ENCODE measurements at regions not wholly inside any gene's neighbourhood (a gene's known extent, or its start where the extent isn't known, plus 50 kb on each side); places are given as distances from the start of the nearest gene placed in this dataset.

DNA sequence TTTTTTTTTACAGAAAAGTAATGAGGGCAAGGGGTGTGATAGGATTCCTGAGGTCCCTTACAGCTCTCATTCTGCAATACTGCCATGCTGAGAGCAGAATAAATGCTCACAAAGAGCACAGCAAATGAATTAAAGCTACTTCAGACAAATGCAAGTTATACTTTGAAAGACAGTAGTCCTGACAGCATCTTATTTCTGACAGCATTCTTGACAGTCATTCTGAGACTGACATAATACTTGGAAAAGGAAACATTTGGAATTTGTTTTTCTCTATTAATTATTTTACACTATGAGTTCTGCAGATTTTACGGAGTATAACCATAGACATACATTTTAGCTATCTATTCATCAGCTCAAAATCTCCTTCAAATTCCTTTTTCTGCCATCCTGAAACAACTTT is 935.2 kb upstream of the FAM98A start:
- H3K4me3 ChIP-seq, result no peak overlapping the region
- H3F3A ChIP-seq (ENCODE audit: insufficient read depth, low read depth), result no peaks in the 10 kb centered on the region
- H3K27ac ChIP-seq, result no peak overlapping the region
- intact Hi-C loops (cut with micrococcal nuclease; ENCODE audit: unreplicated experiment), result no loop called here
- no peak overlapping the region for H2AFZ ChIP-seq
- no peak for TF ChIP-seq EZH2 (IDR thresholded peaks at IDR 0.05; ENCODE audit: low read depth)
- no peaks in the 10 kb centered on the region for H3K9me2 ChIP-seq (ENCODE audit: insufficient read depth)
- H3K9me3 ChIP-seq (ENCODE audit: insufficient read depth, low read depth), result no peaks in the 10 kb centered on the region
- no peak overlapping the region for H3K4me2 ChIP-seq
- BruUV-seq (replicated peaks), result no TSS peak
- no peaks in the 10 kb centered on the region for H3K36me3 ChIP-seq (ENCODE audit: low read depth)
- ChIA-PET POLR2A (ENCODE audit: unreplicated experiment) (no interaction called here), CTCF (no interaction called here)
- no peak for DNase-seq
- no peaks in the 10 kb centered on the region for H3K4me1 ChIP-seq (replicated peaks; ENCODE audit: insufficient read depth)
- no peaks in the 10 kb centered on the region for H3K27me3 ChIP-seq (ENCODE audit: insufficient read depth, low read depth)
- no peaks in the 10 kb centered on the region for H4K20me1 ChIP-seq (ENCODE audit: insufficient read depth)
- H3K79me2 ChIP-seq (ENCODE audit: low read depth), result no peaks in the 10 kb centered on the region

- TF ChIP-seq, protein P1, sequence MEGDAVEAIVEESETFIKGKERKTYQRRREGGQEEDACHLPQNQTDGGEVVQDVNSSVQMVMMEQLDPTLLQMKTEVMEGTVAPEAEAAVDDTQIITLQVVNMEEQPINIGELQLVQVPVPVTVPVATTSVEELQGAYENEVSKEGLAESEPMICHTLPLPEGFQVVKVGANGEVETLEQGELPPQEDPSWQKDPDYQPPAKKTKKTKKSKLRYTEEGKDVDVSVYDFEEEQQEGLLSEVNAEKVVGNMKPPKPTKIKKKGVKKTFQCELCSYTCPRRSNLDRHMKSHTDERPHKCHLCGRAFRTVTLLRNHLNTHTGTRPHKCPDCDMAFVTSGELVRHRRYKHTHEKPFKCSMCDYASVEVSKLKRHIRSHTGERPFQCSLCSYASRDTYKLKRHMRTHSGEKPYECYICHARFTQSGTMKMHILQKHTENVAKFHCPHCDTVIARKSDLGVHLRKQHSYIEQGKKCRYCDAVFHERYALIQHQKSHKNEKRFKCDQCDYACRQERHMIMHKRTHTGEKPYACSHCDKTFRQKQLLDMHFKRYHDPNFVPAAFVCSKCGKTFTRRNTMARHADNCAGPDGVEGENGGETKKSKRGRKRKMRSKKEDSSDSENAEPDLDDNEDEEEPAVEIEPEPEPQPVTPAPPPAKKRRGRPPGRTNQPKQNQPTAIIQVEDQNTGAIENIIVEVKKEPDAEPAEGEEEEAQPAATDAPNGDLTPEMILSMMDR (conservative IDR thresholded peaks at IDR 0.05), result no peak
- TF ChIP-seq EZH2 (IDR thresholded peaks at IDR 0.05; ENCODE audit: low read depth), result no peak
- no peak overlapping the region for H3K4me3 ChIP-seq
- no peak overlapping the region for H3K27ac ChIP-seq
- no peak overlapping the region for H2AFZ ChIP-seq
- no peaks in the 10 kb centered on the region for H3K9me2 ChIP-seq (ENCODE audit: insufficient read depth)
- no peak overlapping the region for H3K4me2 ChIP-seq
- no peaks in the 10 kb centered on the region for H3F3A ChIP-seq (ENCODE audit: insufficient read depth, low read depth)
- no peaks in the 10 kb centered on the region for H3K9me3 ChIP-seq (ENCODE audit: insufficient read depth, low read depth)
- H4K20me1 ChIP-seq (ENCODE audit: insufficient read depth), result no peaks in the 10 kb centered on the region
- no peaks in the 10 kb centered on the region for H3K79me2 ChIP-seq (ENCODE audit: low read depth)
- H3K4me1 ChIP-seq (replicated peaks; ENCODE audit: insufficient read depth), result no peaks in the 10 kb centered on the region
- ChIA-PET POLR2A (ENCODE audit: unreplicated experiment) (no interaction called here), CTCF (no interaction called here)
- no TSS peak for BruUV-seq (replicated peaks)
- intact Hi-C loops (cut with micrococcal nuclease; ENCODE audit: unreplicated experiment), result no loop called here
- no peaks in the 10 kb centered on the region for H3K36me3 ChIP-seq (ENCODE audit: low read depth)
- H3K27me3 ChIP-seq (ENCODE audit: insufficient read depth, low read depth), result no peaks in the 10 kb centered on the region
- no peak for DNase-seq
These were observed 934.6 kb upstream of the FAM98A start for GRCh38 chr2:34533585-34534183.

DNA sequence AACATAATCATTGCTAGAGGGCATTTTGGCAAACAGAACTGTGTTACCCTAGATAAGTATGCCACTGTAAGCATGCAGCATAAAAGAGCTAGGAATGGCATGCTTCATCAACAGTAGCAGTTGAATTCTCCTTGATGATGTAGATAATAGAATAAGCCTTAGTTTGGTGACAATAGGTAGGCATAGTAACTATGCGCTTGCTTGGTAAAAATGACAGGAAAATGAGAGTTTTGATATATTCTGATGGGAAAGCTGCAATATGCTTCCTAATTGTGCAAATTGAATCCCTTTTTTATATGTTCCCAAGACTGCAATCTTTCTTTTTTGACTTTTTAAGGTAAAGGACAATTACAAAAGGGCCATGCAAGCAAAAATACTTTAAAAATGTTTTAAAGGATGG is 930.9 kb upstream of the FAM98A start:
- no TSS peak for BruUV-seq (replicated peaks)
- DNase-seq, result no peak
- TF ChIP-seq, protein P1 (conservative IDR thresholded peaks at IDR 0.05), result no peak
- TF ChIP-seq EZH2 (IDR thresholded peaks at IDR 0.05; ENCODE audit: low read depth), result no peak
- CTCF ChIA-PET, result no interaction called here
- H3F3A ChIP-seq (ENCODE audit: insufficient read depth, low read depth), result no peaks in the 10 kb centered on the region
- no peak overlapping the region for H3K4me3 ChIP-seq
- H3K36me3 ChIP-seq (ENCODE audit: low read depth), result no peaks in the 10 kb centered on the region
- POLR2A ChIA-PET (ENCODE audit: unreplicated experiment), result no interaction called here
- no peak overlapping the region for H2AFZ ChIP-seq
- no peaks in the 10 kb centered on the region for H3K79me2 ChIP-seq (ENCODE audit: low read depth)
- H3K4me1 ChIP-seq (replicated peaks; ENCODE audit: insufficient read depth), result no peaks in the 10 kb centered on the region
- H3K4me2 ChIP-seq, result no peak overlapping the region
- H3K27me3 ChIP-seq (ENCODE audit: insufficient read depth, low read depth), result no peaks in the 10 kb centered on the region
- no peaks in the 10 kb centered on the region for H3K9me2 ChIP-seq (ENCODE audit: insufficient read depth)
- H3K27ac ChIP-seq, result no peak overlapping the region
- H4K20me1 ChIP-seq (ENCODE audit: insufficient read depth), result no peaks in the 10 kb centered on the region
- intact Hi-C loops (cut with micrococcal nuclease; ENCODE audit: unreplicated experiment), result no loop called here
- H3K9me3 ChIP-seq (ENCODE audit: insufficient read depth, low read depth), result no peaks in the 10 kb centered on the region

DNA sequence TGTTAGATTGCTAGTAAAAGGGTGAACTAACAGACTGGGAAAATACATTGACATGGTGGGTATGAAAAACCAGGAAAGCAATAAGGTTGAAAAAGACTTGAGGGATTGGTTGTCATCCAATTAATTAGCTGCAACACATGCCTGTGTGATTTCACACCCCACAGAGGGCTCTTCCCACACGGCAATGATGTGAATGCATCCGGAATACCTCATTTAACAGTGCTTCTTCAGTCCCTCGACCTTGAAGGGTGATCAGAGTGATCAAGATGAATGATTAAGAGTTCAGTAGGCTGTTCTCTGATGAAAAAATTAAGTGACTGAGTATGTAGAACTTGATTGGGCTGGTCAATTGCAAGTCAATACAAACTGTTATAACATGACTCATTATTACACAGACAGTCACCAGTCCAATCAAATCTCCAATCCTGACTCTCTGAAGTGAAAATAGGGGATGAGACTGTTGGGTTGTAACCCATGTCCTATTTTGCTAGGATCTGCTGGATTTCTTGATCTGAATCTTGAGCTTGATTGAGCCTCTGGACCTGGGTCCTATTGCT is 924.9 kb upstream of the FAM98A start:
- BruUV-seq (replicated peaks), result no TSS peak
- Histone ChIP-seq H3K79me2 (ENCODE audit: low read depth) (no peaks in the 10 kb centered on the region), H3K4me1 (replicated peaks; ENCODE audit: insufficient read depth) (no peaks in the 10 kb centered on the region), H3K9me2 (ENCODE audit: insufficient read depth) (no peaks in the 10 kb centered on the region), H3K4me2 (no peak overlapping the region), H2AFZ (no peak overlapping the region), H4K20me1 (ENCODE audit: insufficient read depth) (no peaks in the 10 kb centered on the region), H3K4me3 (no peak overlapping the region), H3F3A (ENCODE audit: insufficient read depth, low read depth) (no peaks in the 10 kb centered on the region), H3K36me3 (ENCODE audit: low read depth) (no peaks in the 10 kb centered on the region), H3K27me3 (ENCODE audit: insufficient read depth, low read depth) (no peaks in the 10 kb centered on the region), H3K27ac (no peak overlapping the region), H3K9me3 (ENCODE audit: insufficient read depth, low read depth) (no peaks in the 10 kb centered on the region)
- DNase-seq, result no peak
- CTCF ChIA-PET, result no interaction called here
- POLR2A ChIA-PET (ENCODE audit: unreplicated experiment), result no interaction called here
- TF ChIP-seq EZH2 (IDR thresholded peaks at IDR 0.05; ENCODE audit: low read depth), result no peak
- TF ChIP-seq, protein P1 (conservative IDR thresholded peaks at IDR 0.05), result no peak
- intact Hi-C loops (cut with micrococcal nuclease; ENCODE audit: unreplicated experiment), result no loop called here

All from PC-9 (cell line).